HG02763 (cell line): ENCODE measurements at regions not wholly inside any gene's neighbourhood (a gene's known extent, or its start where the extent isn't known, plus 50 kb on each side); places are given as distances from the start of the nearest gene placed in this dataset.

Experiments
- ATAC-seq: cut with Tn5 transposase; IDR thresholded peaks from one replicate; pipeline ENCODE4 v1.9.1; 2021; ENCODE audit warnings: mild to moderate bottlenecking, moderate library complexity; ENCODE audit not compliant: unreplicated experiment

- no peak for ATAC-seq
These were observed 80.7 kb upstream of the MAFB start for GRCh38 chr20:40769677-40770285.

GRCh38 chr20:40770564-40771307 is 81.7 kb upstream of the MAFB start:
- no peak for ATAC-seq

- no peak for ATAC-seq
These were observed 82.2 kb upstream of the MAFB start for GRCh38 chr20:40771308-40771610.

- ATAC-seq, result no peak
These were observed 82.9 kb upstream of the MAFB start for GRCh38 chr20:40771848-40772511.

- ATAC-seq, result no peak
These were observed 84.3 kb upstream of the MAFB start for GRCh38 chr20:40773376-40773775.

- no peak for ATAC-seq
These were observed 85.2 kb upstream of the MAFB start for GRCh38 chr20:40774252-40774651.

GRCh38 chr20:40775561-40776146 is 86.6 kb upstream of the MAFB start:
- no peak for ATAC-seq

- ATAC-seq, result no peak
These were observed 87.7 kb upstream of the MAFB start for GRCh38 chr20:40776466-40777457.

- no peak for ATAC-seq
These were observed 88.6 kb upstream of the MAFB start for GRCh38 chr20:40777653-40778052.

GRCh38 chr20:40778894-40779496 is 90.0 kb upstream of the MAFB start:
- no peak for ATAC-seq

- no peak for ATAC-seq
These were observed 92.4 kb upstream of the MAFB start for GRCh38 chr20:40781327-40782042.

GRCh38 chr20:40782043-40782368 is 93.0 kb upstream of the MAFB start:
- ATAC-seq, result no peak

GRCh38 chr20:40785346-40785745 is 96.3 kb upstream of the MAFB start:
- no peak for ATAC-seq

GRCh38 chr20:40786336-40786735 is 97.3 kb upstream of the MAFB start:
- ATAC-seq, result no peak

GRCh38 chr20:40787941-40788340 is 98.9 kb upstream of the MAFB start:
- no peak for ATAC-seq

- ATAC-seq, result no peak
These were observed 108.4 kb upstream of the MAFB start for GRCh38 chr20:40797425-40797824.

GRCh38 chr20:40798066-40798465 is 109.0 kb upstream of the MAFB start:
- no peak for ATAC-seq

- ATAC-seq, result no peak
These were observed 113.8 kb upstream of the MAFB start for GRCh38 chr20:40802886-40803285.

GRCh38 chr20:40803381-40803780 is 114.3 kb upstream of the MAFB start:
- ATAC-seq, result no peak

- no peak for ATAC-seq
These were observed 116.6 kb upstream of the MAFB start for GRCh38 chr20:40805592-40805991.
